Activated T-helper 17 cell treated with anti-CD3 and anti-CD28 coated beads, Interleukin-2, amount 50 U/mL, for 72 hours (primary cell): ENCODE measurements at regions not wholly inside any gene's neighbourhood (a gene's known extent, or its start where the extent isn't known, plus 50 kb on each side); places are given as distances from the start of the nearest gene placed in this dataset.

Experiments used
- ATAC-seq: fragments of 150-1000 bp; cut with Tn5 transposase; replicated peaks from 2 replicates; pipeline ENCODE4 v1.10.0; 2021; ENCODE audit warnings: mild to moderate bottlenecking, moderate library complexity
- H3K27ac Mint-ChIP-seq: one replicate; pipeline ENCODE4 v1.8.0; 2022; ENCODE audit warnings: mixed read lengths
- H3K27me3 Mint-ChIP-seq: one replicate; pipeline ENCODE4 v1.8.0; 2022; ENCODE audit warnings: mixed read lengths
- H3K36me3 Mint-ChIP-seq: one replicate; pipeline ENCODE4 v1.8.0; 2022; ENCODE audit warnings: low read depth, mild to moderate bottlenecking, mixed read lengths
- H3K4me1 Mint-ChIP-seq: one replicate; pipeline ENCODE4 v1.8.0; 2022; ENCODE audit warnings: mixed read lengths
- H3K4me3 Mint-ChIP-seq: one replicate; pipeline ENCODE4 v1.8.0; 2022; ENCODE audit warnings: mild to moderate bottlenecking, mixed read lengths
- H3K9me3 Mint-ChIP-seq: one replicate; pipeline ENCODE4 v1.8.0; 2022; ENCODE audit warnings: mixed read lengths

GRCh38 chr9:118736406-118736805, 632.8 kb downstream of the BRINP1 start:
- Mint-ChIP-seq H3K27me3 (no peaks in the 10 kb centered on the region), H3K4me1 (no peaks in the 10 kb centered on the region), H3K9me3 (peaks cover 17% of the 10 kb centered on the region), H3K36me3 (no peaks in the 10 kb centered on the region), H3K27ac (no peak overlapping the region), H3K4me3 (no peak overlapping the region)
- ATAC-seq = no peak

- ATAC-seq = no peak
- no peak overlapping the region for H3K27ac Mint-ChIP-seq
- H3K9me3 Mint-ChIP-seq = no peaks in the 10 kb centered on the region
- H3K36me3 Mint-ChIP-seq = no peaks in the 10 kb centered on the region
- no peaks in the 10 kb centered on the region for H3K27me3 Mint-ChIP-seq
- H3K4me3 Mint-ChIP-seq = no peak overlapping the region
- no peaks in the 10 kb centered on the region for H3K4me1 Mint-ChIP-seq
Observed at GRCh38 chr9:118751077-118751847, 618.0 kb downstream of the BRINP1 start.

GRCh38 chr9:118751848-118752223, 617.4 kb downstream of the BRINP1 start:
- H3K36me3 Mint-ChIP-seq = no peaks in the 10 kb centered on the region
- H3K27me3 Mint-ChIP-seq = no peaks in the 10 kb centered on the region
- no peaks in the 10 kb centered on the region for H3K9me3 Mint-ChIP-seq
- no peak overlapping the region for H3K4me3 Mint-ChIP-seq
- H3K4me1 Mint-ChIP-seq = no peaks in the 10 kb centered on the region
- H3K27ac Mint-ChIP-seq = no peak overlapping the region
- no peak for ATAC-seq

GRCh38 chr9:118761016-118761790, 608.0 kb downstream of the BRINP1 start:
- no peaks in the 10 kb centered on the region for H3K36me3 Mint-ChIP-seq
- H3K9me3 Mint-ChIP-seq = peaks cover 8% of the 10 kb centered on the region
- no peaks in the 10 kb centered on the region for H3K27me3 Mint-ChIP-seq
- H3K4me3 Mint-ChIP-seq = no peak overlapping the region
- no peak overlapping the region for H3K27ac Mint-ChIP-seq
- H3K4me1 Mint-ChIP-seq = no peaks in the 10 kb centered on the region
- no peak for ATAC-seq

- Mint-ChIP-seq H3K9me3 (peaks cover 3% of the 10 kb centered on the region), H3K27ac (no peak overlapping the region), H3K4me1 (no peaks in the 10 kb centered on the region), H3K36me3 (no peaks in the 10 kb centered on the region), H3K4me3 (no peak overlapping the region), H3K27me3 (no peaks in the 10 kb centered on the region)
- ATAC-seq = no peak
Observed at GRCh38 chr9:118767571-118767970, 601.7 kb downstream of the BRINP1 start.

- Mint-ChIP-seq H3K36me3 (no peaks in the 10 kb centered on the region), H3K4me1 (no peaks in the 10 kb centered on the region), H3K27me3 (no peaks in the 10 kb centered on the region), H3K4me3 (no peak overlapping the region), H3K9me3 (peaks cover 4% of the 10 kb centered on the region), H3K27ac (no peak overlapping the region)
- no peak for ATAC-seq
Observed at GRCh38 chr9:118782790-118783463, 586.3 kb downstream of the BRINP1 start.

- no peak overlapping the region for H3K4me3 Mint-ChIP-seq
- no peak for ATAC-seq
- H3K4me1 Mint-ChIP-seq = no peaks in the 10 kb centered on the region
- no peak overlapping the region for H3K27ac Mint-ChIP-seq
- no peaks in the 10 kb centered on the region for H3K27me3 Mint-ChIP-seq
- no peaks in the 10 kb centered on the region for H3K36me3 Mint-ChIP-seq
- peaks cover 4% of the 10 kb centered on the region for H3K9me3 Mint-ChIP-seq
Observed at GRCh38 chr9:118784033-118784432, 585.2 kb downstream of the BRINP1 start.

- no peaks in the 10 kb centered on the region for H3K36me3 Mint-ChIP-seq
- H3K27ac Mint-ChIP-seq = no peak overlapping the region
- ATAC-seq = no peak
- H3K9me3 Mint-ChIP-seq = peaks cover under 1% of the 10 kb centered on the region
- H3K4me3 Mint-ChIP-seq = no peak overlapping the region
- no peaks in the 10 kb centered on the region for H3K27me3 Mint-ChIP-seq
- H3K4me1 Mint-ChIP-seq = no peaks in the 10 kb centered on the region
Observed at GRCh38 chr9:118785456-118785855, 583.8 kb downstream of the BRINP1 start.

- no peak for ATAC-seq
- Mint-ChIP-seq H3K4me3 (no peak overlapping the region), H3K9me3 (no peaks in the 10 kb centered on the region), H3K4me1 (no peaks in the 10 kb centered on the region), H3K27me3 (no peaks in the 10 kb centered on the region), H3K27ac (no peak overlapping the region), H3K36me3 (no peaks in the 10 kb centered on the region)
Observed at GRCh38 chr9:118786877-118787276, 582.4 kb downstream of the BRINP1 start.

- peaks cover 4% of the 10 kb centered on the region for H3K9me3 Mint-ChIP-seq
- no peak overlapping the region for H3K4me3 Mint-ChIP-seq
- H3K27ac Mint-ChIP-seq = no peak overlapping the region
- no peaks in the 10 kb centered on the region for H3K4me1 Mint-ChIP-seq
- no peak for ATAC-seq
- H3K36me3 Mint-ChIP-seq = no peaks in the 10 kb centered on the region
- H3K27me3 Mint-ChIP-seq = no peaks in the 10 kb centered on the region
Observed at GRCh38 chr9:118809160-118809625, 560.0 kb downstream of the BRINP1 start.

GRCh38 chr9:118829334-118829733, 539.9 kb downstream of the BRINP1 start:
- H3K9me3 Mint-ChIP-seq = peaks cover 7% of the 10 kb centered on the region
- H3K4me1 Mint-ChIP-seq = no peaks in the 10 kb centered on the region
- no peak overlapping the region for H3K27ac Mint-ChIP-seq
- no peaks in the 10 kb centered on the region for H3K27me3 Mint-ChIP-seq
- no peak for ATAC-seq
- no peak overlapping the region for H3K4me3 Mint-ChIP-seq
- no peaks in the 10 kb centered on the region for H3K36me3 Mint-ChIP-seq

- no peak overlapping the region for H3K27ac Mint-ChIP-seq
- no peak for ATAC-seq
Observed at GRCh38 chr9:118832371-118832770, 536.9 kb downstream of the BRINP1 start.

GRCh38 chr9:118836891-118837290, 532.3 kb downstream of the BRINP1 start:
- Mint-ChIP-seq H3K4me3 (no peak overlapping the region), H3K4me1 (no peaks in the 10 kb centered on the region), H3K27me3 (no peaks in the 10 kb centered on the region), H3K36me3 (no peaks in the 10 kb centered on the region), H3K9me3 (peaks cover 10% of the 10 kb centered on the region), H3K27ac (no peak overlapping the region)
- ATAC-seq = no peak

More at GRCh38 chr9:118832371-118832770, 536.9 kb downstream of the BRINP1 start:
- peaks cover 14% of the 10 kb centered on the region for H3K9me3 Mint-ChIP-seq
- H3K27me3 Mint-ChIP-seq = no peaks in the 10 kb centered on the region
- no peaks in the 10 kb centered on the region for H3K36me3 Mint-ChIP-seq
- H3K4me3 Mint-ChIP-seq = no peak overlapping the region
- H3K4me1 Mint-ChIP-seq = no peaks in the 10 kb centered on the region

- Mint-ChIP-seq H3K27ac (no peak overlapping the region), H3K9me3 (peaks cover 4% of the 10 kb centered on the region), H3K36me3 (no peaks in the 10 kb centered on the region), H3K4me3 (no peak overlapping the region), H3K27me3 (no peaks in the 10 kb centered on the region), H3K4me1 (no peaks in the 10 kb centered on the region)
- no peak for ATAC-seq
Observed at GRCh38 chr9:118871531-118871930, 497.7 kb downstream of the BRINP1 start.

GRCh38 chr9:118882684-118883083, 486.6 kb downstream of the BRINP1 start:
- no peaks in the 10 kb centered on the region for H3K36me3 Mint-ChIP-seq
- ATAC-seq = no peak

More at GRCh38 chr9:118882684-118883083, 486.6 kb downstream of the BRINP1 start:
- Mint-ChIP-seq H3K9me3 (peaks cover 5% of the 10 kb centered on the region), H3K4me3 (no peak overlapping the region), H3K27ac (no peak overlapping the region), H3K27me3 (no peaks in the 10 kb centered on the region), H3K4me1 (no peaks in the 10 kb centered on the region)
